ENCODE measurements at regions not wholly inside any gene's neighbourhood (a gene's known extent, or its start where the extent isn't known, plus 50 kb on each side); places are given as distances from the start of the nearest gene placed in this dataset.
A peak's percentile ranks its signal among the peaks of the same experiment; 100 is the strongest.

- 42 to 49% methylated on average over 2 to 4 of the region's 4 CpGs for WGBS, 2 experiments (ENCODE audit: insufficient coverage in 1 of 2, insufficient read length in 1 of 2)
- H3K27ac ChIP-seq (ENCODE audit: low read depth, low read length) = no peak overlapping the region
- TF ChIP-seq, protein P1, sequence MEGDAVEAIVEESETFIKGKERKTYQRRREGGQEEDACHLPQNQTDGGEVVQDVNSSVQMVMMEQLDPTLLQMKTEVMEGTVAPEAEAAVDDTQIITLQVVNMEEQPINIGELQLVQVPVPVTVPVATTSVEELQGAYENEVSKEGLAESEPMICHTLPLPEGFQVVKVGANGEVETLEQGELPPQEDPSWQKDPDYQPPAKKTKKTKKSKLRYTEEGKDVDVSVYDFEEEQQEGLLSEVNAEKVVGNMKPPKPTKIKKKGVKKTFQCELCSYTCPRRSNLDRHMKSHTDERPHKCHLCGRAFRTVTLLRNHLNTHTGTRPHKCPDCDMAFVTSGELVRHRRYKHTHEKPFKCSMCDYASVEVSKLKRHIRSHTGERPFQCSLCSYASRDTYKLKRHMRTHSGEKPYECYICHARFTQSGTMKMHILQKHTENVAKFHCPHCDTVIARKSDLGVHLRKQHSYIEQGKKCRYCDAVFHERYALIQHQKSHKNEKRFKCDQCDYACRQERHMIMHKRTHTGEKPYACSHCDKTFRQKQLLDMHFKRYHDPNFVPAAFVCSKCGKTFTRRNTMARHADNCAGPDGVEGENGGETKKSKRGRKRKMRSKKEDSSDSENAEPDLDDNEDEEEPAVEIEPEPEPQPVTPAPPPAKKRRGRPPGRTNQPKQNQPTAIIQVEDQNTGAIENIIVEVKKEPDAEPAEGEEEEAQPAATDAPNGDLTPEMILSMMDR (conservative IDR thresholded peaks at IDR 0.05) = peak; percentile 57
- H3K9ac ChIP-seq (ENCODE audit: extremely low read depth, low read length, poor library complexity, severe bottlenecking) = no peak overlapping the region
- no peaks in the 10 kb centered on the region for H3K27me3 Mint-ChIP-seq (ENCODE audit: insufficient read depth)
- no peaks in the 10 kb centered on the region for H3K36me3 Mint-ChIP-seq (ENCODE audit: low read depth)
- H3K9me3 ChIP-seq (ENCODE audit: control insufficient read depth, low read length) = no peaks in the 10 kb centered on the region
- H3K4me1 ChIP-seq (ENCODE audit: control insufficient read depth, insufficient read depth, low read length) = no peaks in the 10 kb centered on the region
- no peak overlapping the region for H3K4me3 Mint-ChIP-seq
- H3K27ac Mint-ChIP-seq = no peak overlapping the region
- DNase-seq = peak; percentile 56
- H3K36me3 ChIP-seq (ENCODE audit: control insufficient read depth, insufficient read depth, low read length) = no peaks in the 10 kb centered on the region
- no peak overlapping the region for H3K4me3 ChIP-seq (ENCODE audit: low read length)
- no peaks in the 10 kb centered on the region for H3K27me3 ChIP-seq (ENCODE audit: control insufficient read depth, insufficient read depth, low read length, poor library complexity, severe bottlenecking)
- H3K9me3 Mint-ChIP-seq = no peaks in the 10 kb centered on the region
- peaks cover 16% of the 10 kb centered on the region for H3K4me1 Mint-ChIP-seq
Measured at GRCh38 chr9:28853477-28853876, 1280.2 kb upstream of the C9orf72 start.

DNA sequence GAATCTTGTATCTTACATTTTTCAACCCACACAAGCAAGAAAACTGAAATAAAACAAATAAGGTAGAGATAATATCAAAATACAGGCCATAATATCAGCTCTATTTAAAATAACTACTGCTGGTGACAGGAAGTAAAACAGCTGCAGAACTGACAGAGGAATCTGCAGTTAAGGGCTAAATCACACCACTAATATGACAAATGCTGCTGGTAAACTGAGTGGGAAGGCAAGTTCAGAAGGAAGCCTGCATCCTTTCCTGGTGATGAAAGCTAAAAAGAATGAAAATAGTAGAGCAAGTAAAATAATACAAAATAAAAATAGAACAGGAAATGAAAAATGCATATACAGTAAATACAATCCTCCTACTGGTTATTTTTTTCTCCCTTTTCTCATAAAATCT is 1293.7 kb upstream of the C9orf72 start:
- H3K27ac Mint-ChIP-seq = no peak overlapping the region
- no peaks in the 10 kb centered on the region for H3K9me3 Mint-ChIP-seq
- peaks cover 4% of the 10 kb centered on the region for H3K4me1 Mint-ChIP-seq
- H3K27me3 Mint-ChIP-seq (ENCODE audit: insufficient read depth) = peaks cover 3% of the 10 kb centered on the region
- Histone ChIP-seq H3K36me3 (ENCODE audit: control insufficient read depth, insufficient read depth, low read length) (no peaks in the 10 kb centered on the region), H3K27me3 (ENCODE audit: control insufficient read depth, insufficient read depth, low read length, poor library complexity, severe bottlenecking) (no peaks in the 10 kb centered on the region), H3K9me3 (ENCODE audit: control insufficient read depth, low read length) (no peaks in the 10 kb centered on the region), H3K4me3 (ENCODE audit: low read length) (no peak overlapping the region), H3K9ac (ENCODE audit: extremely low read depth, low read length, poor library complexity, severe bottlenecking) (no peak overlapping the region), H3K4me1 (ENCODE audit: control insufficient read depth, insufficient read depth, low read length) (no peaks in the 10 kb centered on the region), H3K27ac (ENCODE audit: low read depth, low read length) (no peak overlapping the region)
- TF ChIP-seq, protein P1 (conservative IDR thresholded peaks at IDR 0.05) = no peak
- no peaks in the 10 kb centered on the region for H3K36me3 Mint-ChIP-seq (ENCODE audit: low read depth)
- no peak overlapping the region for H3K4me3 Mint-ChIP-seq
- no peak for DNase-seq

GRCh38 chr9:28868228-28868990 is 1295.1 kb upstream of the C9orf72 start:
- WGBS, 2 experiments (ENCODE audit: insufficient coverage in 1 of 2, insufficient read length in 1 of 2) = 100% methylated on average over 1 of the region's 2 CpGs; no CpG with 5 or more reads in 1 of the 2 experiments
- H3K36me3 Mint-ChIP-seq (ENCODE audit: low read depth) = no peaks in the 10 kb centered on the region

More at GRCh38 chr9:28868228-28868990, 1295.1 kb upstream of the C9orf72 start:
- Mint-ChIP-seq H3K4me1 (peaks cover 4% of the 10 kb centered on the region), H3K9me3 (no peaks in the 10 kb centered on the region), H3K27ac (no peak overlapping the region), H3K27me3 (ENCODE audit: insufficient read depth) (peaks cover 3% of the 10 kb centered on the region), H3K4me3 (no peak overlapping the region)
- Histone ChIP-seq H3K4me3 (ENCODE audit: low read length) (no peak overlapping the region), H3K9ac (ENCODE audit: extremely low read depth, low read length, poor library complexity, severe bottlenecking) (no peak overlapping the region), H3K27me3 (ENCODE audit: control insufficient read depth, insufficient read depth, low read length, poor library complexity, severe bottlenecking) (no peaks in the 10 kb centered on the region), H3K4me1 (ENCODE audit: control insufficient read depth, insufficient read depth, low read length) (no peaks in the 10 kb centered on the region), H3K27ac (ENCODE audit: low read depth, low read length) (no peak overlapping the region), H3K9me3 (ENCODE audit: control insufficient read depth, low read length) (no peaks in the 10 kb centered on the region), H3K36me3 (ENCODE audit: control insufficient read depth, insufficient read depth, low read length) (no peaks in the 10 kb centered on the region)
- DNase-seq = no peak
- TF ChIP-seq, protein P1 (conservative IDR thresholded peaks at IDR 0.05) = no peak
